Large intestine (tissue), 3 donors: ENCODE measurements at regions not wholly inside any gene's neighbourhood (a gene's known extent, or its start where the extent isn't known, plus 50 kb on each side); places are given as distances from the start of the nearest gene placed in this dataset.

Source experiments
- DNase-seq, 2 donors: peaks; one replicate each; pipeline versions ENCODE4 v3.0.0 to v3.0.0-alpha.2; 2013
- H3K27ac ChIP-seq: one replicate; pipeline ENCODE4 v1.5.1; 2013; ENCODE audit warnings: low read length
- H3K27me3 ChIP-seq: 2 replicates; pipeline ENCODE4 v1.6.1; 2013; ENCODE audit warnings: low read length; ENCODE audit not compliant: control insufficient read depth, insufficient read depth
- H3K36me3 ChIP-seq: 2 replicates; pipeline ENCODE4 v1.6.1; 2013; ENCODE audit warnings: low read length; ENCODE audit not compliant: control insufficient read depth, insufficient read depth
- H3K4me1 ChIP-seq: one replicate; pipeline ENCODE4 v1.6.1; 2013; ENCODE audit warnings: low read length; ENCODE audit not compliant: control insufficient read depth, insufficient read depth
- H3K4me3 ChIP-seq: one replicate; pipeline ENCODE4 v1.5.1; 2013; ENCODE audit warnings: low read length
- H3K9me3 ChIP-seq: one replicate; pipeline ENCODE4 v1.6.1; 2013; ENCODE audit warnings: mild to moderate bottlenecking, low read depth, low read length, moderate library complexity; ENCODE audit not compliant: control insufficient read depth
- WGBS: methylation state at CpG from one replicate; pipeline ENCODE4 v1.1.5; 2013; ENCODE audit warnings: low lambda C conversion rate; ENCODE audit not compliant: insufficient coverage; 5-methylcytosine and 5-hydroxymethylcytosine counted together

DNA sequence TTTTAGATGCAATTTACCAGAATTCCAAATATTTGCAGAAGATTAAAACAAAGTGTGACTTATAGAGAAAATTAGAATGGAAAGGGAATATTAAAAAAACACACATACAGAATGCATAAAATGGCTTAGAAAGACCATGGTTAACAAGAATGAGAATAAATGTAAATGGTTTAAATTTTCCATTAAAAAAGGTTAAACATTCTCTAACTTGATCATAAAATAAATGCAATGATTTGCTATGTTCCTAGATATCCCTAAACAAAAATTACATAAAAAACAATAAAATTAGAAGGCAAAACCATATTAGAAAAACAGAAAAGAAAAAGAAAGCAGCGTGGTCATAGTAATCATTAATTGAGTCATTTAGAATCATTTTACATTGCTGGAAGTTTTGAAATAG is 152.5 kb downstream of the TMEM38B start:
- no peak for DNase-seq
- no peaks in the 10 kb centered on the region for H3K27me3 ChIP-seq
- 100% methylated on average over 1 of the region's 1 CpG for WGBS

DNA sequence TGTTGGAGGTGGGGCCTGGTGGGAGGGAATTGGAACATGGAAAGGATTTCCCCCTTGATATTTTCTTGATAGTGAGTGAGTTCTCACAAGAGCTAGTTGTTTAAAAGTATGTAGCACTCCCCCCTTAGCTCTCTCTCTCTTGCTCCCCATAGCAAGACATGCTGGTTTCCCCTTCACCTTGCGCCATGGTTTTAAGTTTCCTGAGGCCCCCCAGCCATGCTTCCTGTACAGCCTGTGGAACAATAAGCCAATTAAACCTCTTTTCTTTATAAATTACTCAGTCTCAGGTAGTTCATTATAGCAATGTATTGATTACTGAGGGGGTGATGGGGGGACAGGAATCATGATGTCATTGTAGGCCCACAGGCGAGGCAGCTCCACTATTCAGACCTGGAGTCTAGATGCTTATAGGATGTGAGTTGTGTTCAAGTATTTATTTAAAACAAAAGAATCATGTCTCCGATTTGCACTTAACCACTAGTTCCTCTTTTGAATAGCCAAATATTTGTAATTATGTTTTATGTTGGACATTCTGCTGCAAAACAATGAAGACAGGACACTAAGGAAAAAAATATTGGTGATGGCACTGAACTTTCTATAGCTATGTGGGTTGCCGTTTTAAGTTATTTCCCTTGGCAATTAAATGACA is 156.6 kb downstream of the TMEM38B start:
- Histone ChIP-seq H3K27ac (no peak overlapping the region), H3K4me3 (no peak overlapping the region), H3K36me3 (no peaks in the 10 kb centered on the region), H3K9me3 (no peaks in the 10 kb centered on the region), H3K4me1 (no peaks in the 10 kb centered on the region), H3K27me3 (no peaks in the 10 kb centered on the region)
- no peak for DNase-seq
- 100% methylated on average over 1 of the region's 4 CpGs for WGBS

More for the DNA sequence above, 152.5 kb downstream of the TMEM38B start:
- Histone ChIP-seq H3K4me3 (no peak overlapping the region), H3K4me1 (no peaks in the 10 kb centered on the region), H3K27ac (no peak overlapping the region), H3K36me3 (no peaks in the 10 kb centered on the region), H3K9me3 (no peaks in the 10 kb centered on the region)

DNA sequence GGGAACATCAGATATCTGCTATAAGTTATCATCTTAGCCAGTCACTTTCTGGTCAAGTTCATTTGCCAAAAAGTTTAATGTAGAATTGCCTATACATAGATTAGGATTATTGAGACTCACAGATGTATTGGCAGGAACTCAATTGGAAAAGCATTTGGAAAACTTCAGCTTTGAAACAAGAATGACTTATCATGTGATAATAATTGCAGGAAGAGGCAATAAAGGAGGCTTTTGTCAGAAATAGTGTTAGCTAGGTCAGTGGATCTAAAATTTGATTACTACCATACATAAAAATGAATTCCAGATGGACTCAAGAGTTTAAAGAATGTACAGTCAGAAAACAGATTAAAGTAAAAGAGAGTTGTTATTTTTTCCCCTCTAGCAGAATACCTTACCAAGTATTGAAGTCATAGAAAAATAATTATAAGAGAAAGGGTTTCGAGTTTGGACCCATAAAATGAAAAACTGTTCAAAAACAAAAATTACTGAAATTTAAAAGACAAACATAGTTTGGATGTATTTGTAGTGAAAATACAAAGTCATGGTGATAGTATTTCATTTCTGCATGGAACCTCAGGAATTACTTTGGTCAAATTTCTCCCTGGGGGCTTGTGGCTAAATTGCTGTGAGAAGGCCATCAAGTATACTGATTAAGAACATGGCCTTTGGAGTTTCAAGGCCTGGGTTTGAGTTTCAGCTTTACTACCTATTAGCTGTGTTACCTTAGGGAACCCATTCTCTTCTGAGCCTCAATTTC is 159.9 kb downstream of the TMEM38B start:
- H3K27ac ChIP-seq = no peak overlapping the region
- no peaks in the 10 kb centered on the region for H3K4me1 ChIP-seq
- WGBS = 67% methylated on average over 1 of the region's 1 CpG
- no peaks in the 10 kb centered on the region for H3K27me3 ChIP-seq
- no peaks in the 10 kb centered on the region for H3K9me3 ChIP-seq
- H3K4me3 ChIP-seq = no peak overlapping the region
- no peaks in the 10 kb centered on the region for H3K36me3 ChIP-seq
- no peak for DNase-seq

DNA sequence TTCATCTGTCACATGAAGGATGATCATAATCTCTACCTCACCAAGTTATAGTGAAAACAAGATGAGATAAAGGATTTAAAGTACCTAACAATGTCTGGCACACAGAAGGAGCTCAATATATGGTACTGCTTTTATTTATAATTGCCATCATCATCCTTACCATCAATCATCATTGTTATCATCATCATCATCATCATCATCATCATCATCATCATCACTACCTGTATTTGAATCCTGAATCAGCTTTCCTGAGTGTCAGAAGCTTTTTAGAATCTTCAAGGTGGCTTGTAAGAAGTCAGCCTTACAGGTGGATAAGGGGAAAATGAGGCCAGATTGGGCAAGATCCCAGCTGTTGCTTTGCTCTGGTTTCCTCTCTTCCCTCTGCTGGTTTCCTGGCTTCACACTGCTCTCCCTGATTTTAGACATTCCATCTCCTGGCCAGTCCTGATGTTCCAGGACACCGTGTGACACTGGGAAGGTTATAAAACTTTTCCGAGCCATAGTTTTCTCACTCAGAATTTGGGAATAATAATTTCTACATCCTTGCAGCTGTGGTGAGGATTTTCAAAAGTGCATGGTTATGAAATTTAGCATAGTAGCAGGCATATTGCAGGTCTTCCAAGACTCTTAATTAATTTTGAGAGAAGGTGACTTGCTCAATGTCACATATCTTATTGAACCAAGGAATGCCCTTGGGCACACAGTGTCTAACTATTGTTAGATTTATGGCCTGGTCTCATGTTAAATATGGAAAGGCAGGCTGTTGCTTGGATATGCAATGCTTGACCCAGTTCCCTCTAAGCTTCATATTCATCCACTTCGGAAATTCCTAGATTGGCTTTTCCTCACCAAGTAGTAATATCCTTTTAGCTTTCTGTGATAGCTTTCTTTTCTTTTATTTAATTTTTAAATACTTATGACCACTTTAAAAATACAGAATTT is 160.7 kb downstream of the TMEM38B start:
- Histone ChIP-seq H3K4me3 (no peak overlapping the region), H3K4me1 (no peaks in the 10 kb centered on the region), H3K27ac (no peak overlapping the region), H3K9me3 (no peaks in the 10 kb centered on the region), H3K36me3 (no peaks in the 10 kb centered on the region), H3K27me3 (no peaks in the 10 kb centered on the region)
- DNase-seq = no peak
- WGBS = 100% methylated on average over 1 of the region's 3 CpGs

- Histone ChIP-seq H3K4me3 (no peak overlapping the region), H3K36me3 (no peaks in the 10 kb centered on the region), H3K4me1 (no peaks in the 10 kb centered on the region), H3K27ac (no peak overlapping the region), H3K27me3 (no peaks in the 10 kb centered on the region), H3K9me3 (no peaks in the 10 kb centered on the region)
- WGBS = no CpG with 5 or more reads among the region's 3 CpGs
- no peak for DNase-seq
These were observed 161.6 kb downstream of the TMEM38B start for GRCh38 chr9:105855987-105856386.

- H3K4me1 ChIP-seq = no peaks in the 10 kb centered on the region
- H3K4me3 ChIP-seq = no peak overlapping the region
- no peaks in the 10 kb centered on the region for H3K27me3 ChIP-seq
- H3K36me3 ChIP-seq = no peaks in the 10 kb centered on the region
- no peak for DNase-seq
- WGBS = no CpG with 5 or more reads among the region's 1 CpG
- no peaks in the 10 kb centered on the region for H3K9me3 ChIP-seq
- H3K27ac ChIP-seq = no peak overlapping the region
These were observed 163.8 kb downstream of the TMEM38B start for GRCh38 chr9:105858006-105858690.

GRCh38 chr9:105858877-105859276 is 164.5 kb downstream of the TMEM38B start:
- Histone ChIP-seq H3K27me3 (no peaks in the 10 kb centered on the region), H3K27ac (no peak overlapping the region), H3K36me3 (no peaks in the 10 kb centered on the region), H3K4me1 (no peaks in the 10 kb centered on the region), H3K9me3 (no peaks in the 10 kb centered on the region), H3K4me3 (no peak overlapping the region)
- DNase-seq = no peak

GRCh38 chr9:105859428-105860091 is 165.2 kb downstream of the TMEM38B start:
- no peaks in the 10 kb centered on the region for H3K36me3 ChIP-seq
- no peaks in the 10 kb centered on the region for H3K9me3 ChIP-seq
- H3K4me1 ChIP-seq = no peaks in the 10 kb centered on the region
- H3K27me3 ChIP-seq = no peaks in the 10 kb centered on the region
- no peak overlapping the region for H3K4me3 ChIP-seq
- no peak for DNase-seq
- no peak overlapping the region for H3K27ac ChIP-seq

DNA sequence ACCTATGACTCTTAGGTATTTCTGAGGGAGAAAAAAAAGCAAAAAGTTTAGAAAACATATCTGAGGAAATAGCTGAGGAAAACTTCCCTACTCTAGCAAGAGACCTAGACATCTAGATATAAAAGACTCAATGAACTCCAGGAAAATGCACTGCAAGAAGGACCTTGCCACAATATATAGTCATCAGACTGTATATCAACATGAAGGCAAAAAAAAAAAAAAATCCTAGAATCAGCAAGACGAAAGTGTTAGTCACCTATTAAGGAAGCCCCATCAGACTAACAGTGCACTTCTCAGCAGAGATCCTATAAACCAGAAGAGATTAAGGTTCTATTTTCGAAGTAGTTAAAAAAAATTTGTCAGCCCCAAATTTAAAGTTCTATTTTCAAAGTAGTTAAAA is 166.2 kb downstream of the TMEM38B start:
- no peak for DNase-seq
- Histone ChIP-seq H3K27me3 (no peaks in the 10 kb centered on the region), H3K4me1 (no peaks in the 10 kb centered on the region), H3K27ac (no peak overlapping the region), H3K4me3 (no peak overlapping the region), H3K36me3 (no peaks in the 10 kb centered on the region), H3K9me3 (no peaks in the 10 kb centered on the region)
- WGBS = 94% methylated on average over 2 of the region's 2 CpGs

DNA sequence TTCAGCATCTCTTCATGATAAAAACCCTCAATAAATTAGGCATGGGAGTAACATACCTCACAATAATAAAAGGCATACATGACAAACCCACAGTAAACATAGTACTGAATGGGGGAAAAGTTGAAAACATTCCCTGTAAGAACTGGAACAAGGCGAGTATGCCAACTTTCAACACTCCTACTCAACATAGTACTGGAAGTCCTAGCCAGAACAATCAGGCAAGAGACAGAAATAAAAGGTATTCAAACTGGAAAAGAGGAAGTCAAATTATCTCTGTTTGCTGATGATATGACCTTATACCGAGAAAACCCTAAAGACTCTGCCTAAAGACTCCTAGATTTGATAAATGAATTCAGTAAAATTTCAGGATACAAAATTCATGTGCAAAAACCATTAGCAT is 167.6 kb downstream of the TMEM38B start:
- DNase-seq = no peak
- H3K4me1 ChIP-seq = no peaks in the 10 kb centered on the region
- H3K27ac ChIP-seq = no peak overlapping the region
- no peaks in the 10 kb centered on the region for H3K36me3 ChIP-seq
- WGBS = no CpG with 5 or more reads among the region's 2 CpGs
- H3K9me3 ChIP-seq = no peaks in the 10 kb centered on the region
- no peaks in the 10 kb centered on the region for H3K27me3 ChIP-seq
- H3K4me3 ChIP-seq = no peak overlapping the region
